Testis (tissue), 2 donors: ENCODE measurements at regions not wholly inside any gene's neighbourhood (a gene's known extent, or its start where the extent isn't known, plus 50 kb on each side); places are given as distances from the start of the nearest gene placed in this dataset.

ENCODE experiments used
- CTCF ChIP-seq, 3 experiments: fragments of 450-650 bp in 2 of 3; fragments of 200-600 bp in 1 of 3; sonication (generic) in 1 of 3; IDR thresholded peaks; one replicate each; pipeline ENCODE4 v1.5.1; 2016 to 2019; ENCODE audit warnings: antibody characterized with exemption in 3 of 3, mild to moderate bottlenecking in 2 of 3, moderate library complexity in 1 of 3
- POLR2A ChIP-seq: fragments of 450-650 bp; IDR thresholded peaks from one replicate; pipeline ENCODE4 v1.6.1; 2017; ENCODE audit warnings: antibody characterized with exemption, mild to moderate bottlenecking, moderate library complexity

GRCh38 chr20:48040491-48040890, 255.2 kb upstream of the SULF2 start:
- no peak for TF ChIP-seq CTCF (IDR thresholded peaks at IDR 0.05)
- no peak for TF ChIP-seq POLR2A
